ENCODE measurements at regions not wholly inside any gene's neighbourhood (a gene's known extent, or its start where the extent isn't known, plus 50 kb on each side); places are given as distances from the start of the nearest gene placed in this dataset.

- Histone ChIP-seq H3K27me3 (ENCODE audit: control insufficient read depth, insufficient read depth, low read length) (no peaks in the 10 kb centered on the region), H3K36me3 (ENCODE audit: control insufficient read depth, insufficient read depth, low read length) (no peaks in the 10 kb centered on the region), H3K4me3 (ENCODE audit: low read depth, low read length) (no peak overlapping the region)
- FAIRE-seq (no peak), DNase-seq (ENCODE audit: low read depth) (no peak)
- TF ChIP-seq CTCF (IDR thresholded peaks at IDR 0.05; ENCODE audit: insufficient read depth, low read length, severe bottlenecking): no peak
These were observed 226.9 kb downstream of the TGFB2 start for GRCh38 chr1:218572050-218572449.

GRCh38 chr1:218573925-218574324, 228.8 kb downstream of the TGFB2 start:
- DNase-seq (ENCODE audit: low read depth) (no peak), FAIRE-seq (no peak)
- H3K27me3 ChIP-seq (ENCODE audit: control insufficient read depth, insufficient read depth, low read length): no peaks in the 10 kb centered on the region
- no peak overlapping the region for H3K4me3 ChIP-seq (ENCODE audit: low read depth, low read length)
- TF ChIP-seq CTCF (IDR thresholded peaks at IDR 0.05; ENCODE audit: insufficient read depth, low read length, severe bottlenecking): no peak
- no peaks in the 10 kb centered on the region for H3K36me3 ChIP-seq (ENCODE audit: control insufficient read depth, insufficient read depth, low read length)

- H3K4me3 ChIP-seq (ENCODE audit: low read depth, low read length): no peak overlapping the region
- DNase-seq (ENCODE audit: low read depth): no peak
- no peak for TF ChIP-seq CTCF (IDR thresholded peaks at IDR 0.05; ENCODE audit: insufficient read depth, low read length, severe bottlenecking)
- H3K36me3 ChIP-seq (ENCODE audit: control insufficient read depth, insufficient read depth, low read length): no peaks in the 10 kb centered on the region
- no peak for FAIRE-seq
- no peaks in the 10 kb centered on the region for H3K27me3 ChIP-seq (ENCODE audit: control insufficient read depth, insufficient read depth, low read length)
These were observed 229.9 kb downstream of the TGFB2 start for GRCh38 chr1:218575079-218575478.

- Histone ChIP-seq H3K27me3 (ENCODE audit: control insufficient read depth, insufficient read depth, low read length) (no peaks in the 10 kb centered on the region), H3K36me3 (ENCODE audit: control insufficient read depth, insufficient read depth, low read length) (no peaks in the 10 kb centered on the region), H3K4me3 (ENCODE audit: low read depth, low read length) (no peak overlapping the region)
- FAIRE-seq (no peak), DNase-seq (ENCODE audit: low read depth) (peak; percentile 31)
- no peak for TF ChIP-seq CTCF (IDR thresholded peaks at IDR 0.05; ENCODE audit: insufficient read depth, low read length, severe bottlenecking)
These were observed 230.7 kb downstream of the TGFB2 start for GRCh38 chr1:218575856-218576255.

- Histone ChIP-seq H3K4me3 (ENCODE audit: low read depth, low read length) (no peak overlapping the region), H3K36me3 (ENCODE audit: control insufficient read depth, insufficient read depth, low read length) (no peaks in the 10 kb centered on the region), H3K27me3 (ENCODE audit: control insufficient read depth, insufficient read depth, low read length) (no peaks in the 10 kb centered on the region)
- FAIRE-seq: no peak
- TF ChIP-seq CTCF (IDR thresholded peaks at IDR 0.05; ENCODE audit: insufficient read depth, low read length, severe bottlenecking): no peak
- DNase-seq (ENCODE audit: low read depth): no peak
These were observed 237.5 kb downstream of the TGFB2 start for GRCh38 chr1:218582646-218583045.

- no peak overlapping the region for H3K4me3 ChIP-seq (ENCODE audit: low read depth, low read length)
- H3K36me3 ChIP-seq (ENCODE audit: control insufficient read depth, insufficient read depth, low read length): no peaks in the 10 kb centered on the region
- FAIRE-seq: no peak
- no peak for TF ChIP-seq CTCF (IDR thresholded peaks at IDR 0.05; ENCODE audit: insufficient read depth, low read length, severe bottlenecking)
- no peaks in the 10 kb centered on the region for H3K27me3 ChIP-seq (ENCODE audit: control insufficient read depth, insufficient read depth, low read length)
- DNase-seq (ENCODE audit: low read depth): peak; percentile 66
These were observed 239.5 kb downstream of the TGFB2 start for GRCh38 chr1:218584418-218585155.

Data from bronchial epithelial cell (primary cell).